ENCODE measurements at regions not wholly inside any gene's neighbourhood (a gene's known extent, or its start where the extent isn't known, plus 50 kb on each side); places are given as distances from the start of the nearest gene placed in this dataset.

GRCh38 chr3:124227150-124227630, 235.3 kb upstream of the ROPN1 start:
- ChIA-PET POLR2A (no interaction called here), CTCF (no interaction called here)

GRCh38 chr3:124229420-124229819, 237.5 kb upstream of the ROPN1 start:
- POLR2A ChIA-PET, result no interaction called here
- CTCF ChIA-PET, result no interaction called here

GRCh38 chr3:124229836-124230235, 237.9 kb upstream of the ROPN1 start:
- ChIA-PET CTCF (no interaction called here), POLR2A (no interaction called here)

GRCh38 chr3:124230432-124230831, 238.5 kb upstream of the ROPN1 start:
- ChIA-PET CTCF (no interaction called here), POLR2A (no interaction called here)

- CTCF ChIA-PET, result no interaction called here
- POLR2A ChIA-PET, result no interaction called here
Measured at GRCh38 chr3:124230998-124231397, 239.1 kb upstream of the ROPN1 start.

- CTCF ChIA-PET, result no interaction called here
Measured at GRCh38 chr3:124234852-124235252, 242.9 kb upstream of the ROPN1 start.

GRCh38 chr3:124235446-124235845, 243.5 kb upstream of the ROPN1 start:
- POLR2A ChIA-PET, result no interaction called here
- CTCF ChIA-PET, result no interaction called here

More at GRCh38 chr3:124234852-124235252, 242.9 kb upstream of the ROPN1 start:
- POLR2A ChIA-PET, result no interaction called here

- ChIA-PET CTCF (no interaction called here), POLR2A (no interaction called here)
Measured at GRCh38 chr3:124243177-124243859, 251.4 kb upstream of the ROPN1 start.

- CTCF ChIA-PET, result no interaction called here
- POLR2A ChIA-PET, result no interaction called here
Measured at GRCh38 chr3:124246376-124246775, 254.5 kb upstream of the ROPN1 start.

- ChIA-PET POLR2A (no interaction called here), CTCF (no interaction called here)
Measured at GRCh38 chr3:124246949-124247348, 255.0 kb upstream of the ROPN1 start.

GRCh38 chr3:124248471-124249028, 256.6 kb upstream of the ROPN1 start:
- ChIA-PET CTCF (no interaction called here), POLR2A (no interaction called here)

GRCh38 chr3:124249038-124249437, 257.1 kb upstream of the ROPN1 start:
- ChIA-PET CTCF (no interaction called here), POLR2A (no interaction called here)

GRCh38 chr3:124250053-124250452, 258.1 kb upstream of the ROPN1 start:
- ChIA-PET CTCF (no interaction called here), POLR2A (no interaction called here)

GRCh38 chr3:124256156-124256555, 264.2 kb upstream of the ROPN1 start:
- CTCF ChIA-PET, result no interaction called here
- POLR2A ChIA-PET, result no interaction called here

- POLR2A ChIA-PET, result no interaction called here
- CTCF ChIA-PET, result no interaction called here
Measured at GRCh38 chr3:124256599-124256998, 264.7 kb upstream of the ROPN1 start.

- CTCF ChIA-PET, result interaction anchor here (0.6 kb wide), 1 partner anchor 549 kb away, joined by 3 read pairs; no protein-coding TSS in a partner anchor
- POLR2A ChIA-PET, result no interaction called here
Measured at GRCh38 chr3:124257336-124257864, 265.5 kb upstream of the ROPN1 start.

GRCh38 chr3:124258057-124258500, 266.2 kb upstream of the ROPN1 start:
- ChIA-PET POLR2A (no interaction called here), CTCF (no interaction called here)

GRCh38 chr3:124260206-124260915, 268.4 kb upstream of the ROPN1 start:
- POLR2A ChIA-PET, result no interaction called here
- CTCF ChIA-PET, result no interaction called here

GRCh38 chr3:124261306-124261705, 269.4 kb upstream of the ROPN1 start:
- ChIA-PET CTCF (no interaction called here), POLR2A (no interaction called here)

GRCh38 chr3:124263168-124263567, 271.2 kb upstream of the ROPN1 start:
- ChIA-PET CTCF (no interaction called here), POLR2A (no interaction called here)

GRCh38 chr3:124264346-124264745, 272.4 kb upstream of the ROPN1 start:
- POLR2A ChIA-PET, result no interaction called here
- CTCF ChIA-PET, result no interaction called here

Measured in activated CD8-positive, alpha-beta memory T cell treated with anti-CD3 and anti-CD28 coated beads for 36 hours (primary cell).